ENCODE measurements at regions not wholly inside any gene's neighbourhood (a gene's known extent, or its start where the extent isn't known, plus 50 kb on each side); places are given as distances from the start of the nearest gene placed in this dataset.
"Not testable (repeated sequence)": the region's sequence is repeated elsewhere in the genome, so short reads cannot be mapped to it uniquely, and the experiment has no call there.

GRCh38 chr2:63735263-63735662, 106.4 kb upstream of the UGP2 start:
- no peak for TF ChIP-seq CTCF (IDR thresholded peaks at IDR 0.05)
- H3K4me1 ChIP-seq (ENCODE audit: low read depth): no peaks in the 10 kb centered on the region

DNA sequence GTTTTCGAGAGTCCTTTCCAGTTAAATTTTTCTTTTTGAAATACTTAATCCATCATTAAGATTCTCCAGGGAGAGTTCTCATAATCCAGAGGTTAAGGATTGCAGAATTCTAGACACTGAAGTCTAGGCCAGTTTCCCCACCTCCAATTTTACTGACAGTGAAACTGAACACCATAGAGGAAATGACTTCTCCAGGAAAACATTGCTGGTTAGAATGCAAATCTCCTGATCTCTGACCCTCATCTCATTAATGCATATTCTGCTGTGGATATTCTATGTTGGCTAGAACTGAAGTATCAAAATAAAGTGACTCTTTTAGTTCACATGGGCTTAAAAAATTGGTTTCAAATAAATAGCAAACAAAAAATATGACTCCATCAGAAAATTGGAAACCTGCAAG, 105.8 kb upstream of the UGP2 start:
- no peak for TF ChIP-seq CTCF (IDR thresholded peaks at IDR 0.05)
- ATAC-seq (no peak), DNase-seq (no peak)
- intact Hi-C loops (cut with DNase I, micrococcal nuclease): no loop called here
- H3K36me3 ChIP-seq (ENCODE audit: low read depth): no peaks in the 10 kb centered on the region
- H3K9me3 ChIP-seq: no peaks in the 10 kb centered on the region
- no peak overlapping the region for H3K4me3 ChIP-seq
- no peaks in the 10 kb centered on the region for H3K4me1 ChIP-seq (ENCODE audit: low read depth)

More at GRCh38 chr2:63735263-63735662, 106.4 kb upstream of the UGP2 start:
- intact Hi-C loops (cut with DNase I, micrococcal nuclease): no loop called here
- ATAC-seq (peak; percentile 48), DNase-seq (no peak)
- Histone ChIP-seq H3K9me3 (no peaks in the 10 kb centered on the region), H3K36me3 (ENCODE audit: low read depth) (no peaks in the 10 kb centered on the region), H3K4me3 (no peak overlapping the region)

DNA sequence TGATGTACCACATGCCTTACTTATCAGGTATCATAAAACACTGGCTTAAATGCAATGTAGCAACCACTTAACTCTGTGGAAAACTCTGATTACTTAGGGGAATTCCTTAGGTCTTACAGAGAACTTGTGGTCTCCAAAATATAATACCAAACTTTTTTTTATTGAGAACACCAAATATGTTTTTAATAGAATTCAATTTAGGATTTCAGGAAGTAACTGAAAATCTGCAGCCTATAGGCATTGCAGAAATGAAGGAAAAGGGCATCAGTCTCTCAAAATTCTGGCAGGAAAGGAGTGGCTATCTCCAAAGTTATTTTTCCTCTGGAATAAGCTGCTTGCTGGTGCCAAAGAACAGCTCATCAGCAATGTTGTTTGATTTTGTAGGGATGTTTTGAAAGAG, 105.3 kb upstream of the UGP2 start:
- H3K4me3 ChIP-seq: no peak overlapping the region
- no peaks in the 10 kb centered on the region for H3K9me3 ChIP-seq
- intact Hi-C loops (cut with DNase I, micrococcal nuclease): no loop called here
- H3K4me1 ChIP-seq (ENCODE audit: low read depth): no peaks in the 10 kb centered on the region
- DNase-seq (no peak), ATAC-seq (no peak)
- TF ChIP-seq CTCF (IDR thresholded peaks at IDR 0.05): no peak
- H3K36me3 ChIP-seq (ENCODE audit: low read depth): no peaks in the 10 kb centered on the region

- Histone ChIP-seq H3K9me3 (no peaks in the 10 kb centered on the region), H3K36me3 (ENCODE audit: low read depth) (no peaks in the 10 kb centered on the region), H3K4me3 (no peak overlapping the region), H3K4me1 (ENCODE audit: low read depth) (no peaks in the 10 kb centered on the region)
- intact Hi-C loops (cut with DNase I, micrococcal nuclease): no loop called here
- ATAC-seq (no peak), DNase-seq (no peak)
- no peak for TF ChIP-seq CTCF (IDR thresholded peaks at IDR 0.05)
Observed at GRCh38 chr2:63737081-63737751, 104.5 kb upstream of the UGP2 start.

DNA sequence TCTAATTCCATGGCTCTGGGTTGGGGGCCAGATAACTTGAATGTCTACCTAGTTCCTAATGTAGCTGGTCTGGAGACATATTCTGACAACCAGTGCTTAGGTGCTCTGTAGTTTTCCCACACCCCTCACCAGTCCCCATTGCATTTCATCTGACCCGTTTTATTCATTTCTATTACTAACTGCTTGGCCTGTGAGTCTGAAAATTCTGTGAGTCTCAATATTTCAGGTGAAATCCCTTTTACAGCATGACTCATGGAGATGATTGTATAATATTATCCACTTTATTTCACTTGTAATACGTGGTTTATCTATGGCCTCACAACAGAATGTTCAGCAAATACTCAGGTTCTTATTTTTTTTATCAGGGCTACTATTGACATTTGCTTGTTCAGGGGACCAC, 103.7 kb upstream of the UGP2 start:
- no peak for TF ChIP-seq CTCF (IDR thresholded peaks at IDR 0.05)
- DNase-seq (no peak), ATAC-seq (no peak)
- H3K4me3 ChIP-seq: no peak overlapping the region
- H3K4me1 ChIP-seq (ENCODE audit: low read depth): no peaks in the 10 kb centered on the region
- intact Hi-C loops (cut with DNase I, micrococcal nuclease): no loop called here
- no peaks in the 10 kb centered on the region for H3K9me3 ChIP-seq
- no peaks in the 10 kb centered on the region for H3K36me3 ChIP-seq (ENCODE audit: low read depth)

DNA sequence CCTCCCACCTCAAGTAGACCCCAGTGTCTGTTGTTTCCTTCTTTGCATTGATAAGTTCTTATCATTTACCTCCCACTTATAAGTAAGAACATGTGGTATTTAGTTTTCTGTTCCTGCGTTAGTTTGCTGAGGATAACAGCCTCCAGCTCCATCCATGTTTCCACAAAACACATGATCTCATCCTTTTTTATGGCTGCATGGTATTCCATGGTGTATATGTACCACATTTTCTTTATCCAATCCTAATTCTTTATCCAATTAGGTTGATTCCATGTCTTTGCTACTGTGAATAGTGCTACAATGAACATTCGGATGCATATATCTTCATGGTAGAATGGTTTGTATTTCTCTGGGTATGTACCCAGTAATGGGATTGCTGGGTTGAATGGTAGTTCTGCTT, 102.5 kb upstream of the UGP2 start:
- H3K9me3 ChIP-seq; DNase-seq; ATAC-seq; H3K4me1 ChIP-seq (ENCODE audit: low read depth); H3K4me3 ChIP-seq; H3K36me3 ChIP-seq (ENCODE audit: low read depth); intact Hi-C loops (cut with DNase I, micrococcal nuclease): not testable (repeated sequence)
